Thoracic aorta (tissue), 2 donors: ENCODE measurements at regions not wholly inside any gene's neighbourhood (a gene's known extent, or its start where the extent isn't known, plus 50 kb on each side); places are given as distances from the start of the nearest gene placed in this dataset.

ENCODE experiments used
- ATAC-seq: fragments of 150-250 bp; one replicate; pipeline ENCODE4 v1.8.0; 2017; ENCODE audit warnings: low read depth; ENCODE audit not compliant: insufficient number of reproducible peaks, low FRiP score
- DNase-seq: peaks from one replicate; pipeline ENCODE4 v3.0.0-alpha.2; 2020; ENCODE audit warnings: low spot score
- H3K27ac ChIP-seq, 2 donors: fragments of 200-600 bp; sonication (generic); 1 replicate in 1 of 2; 2 replicates in 1 of 2; pipeline ENCODE4 v1.5.1; 2016; ENCODE audit warnings: mild to moderate bottlenecking in 2 of 2, moderate library complexity in 2 of 2
- H3K27me3 ChIP-seq: fragments of 200-600 bp; sonication (generic); replicated peaks from 2 replicates; pipeline ENCODE4 v1.6.0; 2016; ENCODE audit warnings: mild to moderate bottlenecking; ENCODE audit not compliant: insufficient read depth
- H3K36me3 ChIP-seq: fragments of 200-600 bp; sonication (generic); one replicate; pipeline ENCODE4 v1.5.1; 2016
- H3K4me1 ChIP-seq, 2 donors: fragments of 200-600 bp; sonication (generic); 1 replicate in 1 of 2; 2 replicates in 1 of 2; pipeline versions ENCODE4 v1.5.1 to v1.6.0; 2016; ENCODE audit warnings: low read depth in 2 of 2, mild to moderate bottlenecking in 1 of 2; ENCODE audit not compliant: control insufficient read depth in 1 of 2
- H3K4me3 ChIP-seq: fragments of 200-600 bp; sonication (generic); 2 replicates; pipeline ENCODE4 v1.5.1; 2016; ENCODE audit warnings: mild to moderate bottlenecking
- H3K9me3 ChIP-seq: fragments of 200-600 bp; sonication (generic); 2 replicates; pipeline ENCODE4 v1.5.1; 2016
- CTCF ChIP-seq: fragments of 200-600 bp; sonication (generic); IDR thresholded peaks from one replicate; pipeline ENCODE4 v1.5.1; 2019; ENCODE audit warnings: antibody characterized with exemption

- Histone ChIP-seq H3K27me3 (no peaks in the 10 kb centered on the region), H3K36me3 (no peaks in the 10 kb centered on the region), H3K4me3 (no peak overlapping the region), H3K9me3 (no peaks in the 10 kb centered on the region), H3K4me1 (no peaks in the 10 kb centered on the region), H3K27ac (no peak overlapping the region)
- TF ChIP-seq CTCF, result no peak
- DNase-seq, result no peak
- ATAC-seq, result no peak
These were observed 240.6 kb downstream of the TFCP2L1 start for GRCh38 chr2:121044412-121044811.

- H3K9me3 ChIP-seq, result no peaks in the 10 kb centered on the region
- no peaks in the 10 kb centered on the region for H3K36me3 ChIP-seq
- ATAC-seq, result no peak
- no peak for DNase-seq
- H3K27ac ChIP-seq, result no peak overlapping the region
- H3K27me3 ChIP-seq, result no peaks in the 10 kb centered on the region
- TF ChIP-seq CTCF, result no peak
- H3K4me1 ChIP-seq, result no peaks in the 10 kb centered on the region
- no peak overlapping the region for H3K4me3 ChIP-seq
These were observed 239.8 kb downstream of the TFCP2L1 start for GRCh38 chr2:121045245-121045644.

GRCh38 chr2:121046335-121046734 lies 238.7 kb downstream of the TFCP2L1 start:
- DNase-seq, result no peak

GRCh38 chr2:121047383-121047782 lies 237.6 kb downstream of the TFCP2L1 start:
- Histone ChIP-seq H3K27me3 (no peaks in the 10 kb centered on the region), H3K4me1 (peaks cover 0 to 8% of the 10 kb centered on the region in 2 donors), H3K27ac (no peak overlapping the region), H3K9me3 (no peaks in the 10 kb centered on the region), H3K36me3 (no peaks in the 10 kb centered on the region), H3K4me3 (no peak overlapping the region)
- no peak for ATAC-seq
- no peak for TF ChIP-seq CTCF
- no peak for DNase-seq

More at GRCh38 chr2:121046335-121046734, 238.7 kb downstream of the TFCP2L1 start:
- H3K36me3 ChIP-seq, result no peaks in the 10 kb centered on the region
- no peak overlapping the region for H3K27ac ChIP-seq
- TF ChIP-seq CTCF, result no peak
- H3K27me3 ChIP-seq, result no peaks in the 10 kb centered on the region
- ATAC-seq, result no peak
- no peak overlapping the region for H3K4me3 ChIP-seq
- H3K9me3 ChIP-seq, result no peaks in the 10 kb centered on the region
- no peaks in the 10 kb centered on the region for H3K4me1 ChIP-seq

- no peak overlapping the region for H3K27ac ChIP-seq
- H3K9me3 ChIP-seq, result no peaks in the 10 kb centered on the region
- no peak for ATAC-seq
- no peaks in the 10 kb centered on the region for H3K27me3 ChIP-seq
- H3K4me3 ChIP-seq, result no peak overlapping the region
- DNase-seq, result no peak
- no peaks in the 10 kb centered on the region for H3K36me3 ChIP-seq
- H3K4me1 ChIP-seq, result peaks cover 0 to 12% of the 10 kb centered on the region in 2 donors
- TF ChIP-seq CTCF, result no peak
These were observed 235.9 kb downstream of the TFCP2L1 start for GRCh38 chr2:121049131-121049530.
